HG02938 (cell line): ENCODE measurements at regions not wholly inside any gene's neighbourhood (a gene's known extent, or its start where the extent isn't known, plus 50 kb on each side); places are given as distances from the start of the nearest gene placed in this dataset.

ENCODE experiments used
- ATAC-seq: cut with Tn5 transposase; IDR thresholded peaks from one replicate; pipeline ENCODE4 v1.9.1; 2021; ENCODE audit warnings: mild to moderate bottlenecking, moderate library complexity; ENCODE audit not compliant: unreplicated experiment

DNA sequence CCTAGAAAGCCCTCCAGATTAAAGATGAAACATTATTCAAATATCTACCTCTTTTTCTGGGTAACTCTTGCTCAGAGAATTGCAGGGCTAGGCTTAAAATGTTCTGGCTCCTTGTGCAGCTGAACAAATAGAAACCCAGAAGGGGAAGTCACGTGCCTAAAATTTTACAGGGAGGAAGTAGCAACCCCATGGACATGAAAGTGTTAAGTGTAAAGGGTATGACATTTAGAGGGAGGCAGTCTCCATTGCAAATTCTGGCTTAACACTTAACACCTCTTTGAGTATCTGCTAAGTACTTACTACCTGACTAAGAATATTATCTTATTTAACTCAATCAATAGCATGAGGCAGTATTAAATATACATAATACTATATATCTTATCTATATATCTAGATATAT lies 376.1 kb upstream of the ERCC4 start:
- ATAC-seq = no peak

DNA sequence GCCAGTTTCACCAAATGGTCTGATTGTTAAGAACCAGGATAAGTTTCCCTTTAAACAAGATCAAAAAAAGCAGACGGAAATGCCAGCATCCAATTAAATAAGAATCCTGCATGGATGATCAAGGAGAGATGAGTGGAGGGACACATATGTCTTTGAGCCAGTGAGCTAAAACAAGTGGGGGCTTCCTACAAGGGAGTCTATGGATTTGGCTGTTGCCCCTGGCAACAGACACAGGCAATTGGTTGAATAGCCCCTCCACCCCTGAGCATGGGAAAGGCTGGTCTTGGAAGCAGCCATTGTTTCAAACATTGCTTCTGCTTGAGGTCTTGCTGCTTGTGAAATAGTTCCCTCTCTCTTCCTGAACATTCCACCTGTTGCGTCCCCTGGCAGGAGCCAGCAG lies 374.7 kb upstream of the ERCC4 start:
- ATAC-seq = no peak

DNA sequence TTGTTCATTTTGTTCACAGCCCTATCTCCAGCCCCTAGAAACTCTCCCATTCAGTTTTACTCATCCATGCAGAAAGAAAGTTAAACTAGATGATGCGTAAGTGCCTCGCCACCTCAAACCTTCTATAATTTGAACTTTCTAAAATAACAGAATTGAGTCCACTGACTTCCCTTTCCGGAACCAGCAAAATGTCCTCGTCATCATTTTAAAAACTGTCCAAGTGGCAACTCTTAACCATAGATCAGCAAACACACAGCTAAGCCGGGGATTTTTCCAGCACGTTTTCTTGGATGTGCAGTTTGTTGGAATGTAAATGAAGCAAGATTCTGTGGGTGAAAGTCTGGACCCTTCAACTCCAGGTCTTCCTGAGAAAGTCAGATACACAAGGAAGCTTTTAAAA lies 369.7 kb upstream of the ERCC4 start:
- ATAC-seq = no peak

DNA sequence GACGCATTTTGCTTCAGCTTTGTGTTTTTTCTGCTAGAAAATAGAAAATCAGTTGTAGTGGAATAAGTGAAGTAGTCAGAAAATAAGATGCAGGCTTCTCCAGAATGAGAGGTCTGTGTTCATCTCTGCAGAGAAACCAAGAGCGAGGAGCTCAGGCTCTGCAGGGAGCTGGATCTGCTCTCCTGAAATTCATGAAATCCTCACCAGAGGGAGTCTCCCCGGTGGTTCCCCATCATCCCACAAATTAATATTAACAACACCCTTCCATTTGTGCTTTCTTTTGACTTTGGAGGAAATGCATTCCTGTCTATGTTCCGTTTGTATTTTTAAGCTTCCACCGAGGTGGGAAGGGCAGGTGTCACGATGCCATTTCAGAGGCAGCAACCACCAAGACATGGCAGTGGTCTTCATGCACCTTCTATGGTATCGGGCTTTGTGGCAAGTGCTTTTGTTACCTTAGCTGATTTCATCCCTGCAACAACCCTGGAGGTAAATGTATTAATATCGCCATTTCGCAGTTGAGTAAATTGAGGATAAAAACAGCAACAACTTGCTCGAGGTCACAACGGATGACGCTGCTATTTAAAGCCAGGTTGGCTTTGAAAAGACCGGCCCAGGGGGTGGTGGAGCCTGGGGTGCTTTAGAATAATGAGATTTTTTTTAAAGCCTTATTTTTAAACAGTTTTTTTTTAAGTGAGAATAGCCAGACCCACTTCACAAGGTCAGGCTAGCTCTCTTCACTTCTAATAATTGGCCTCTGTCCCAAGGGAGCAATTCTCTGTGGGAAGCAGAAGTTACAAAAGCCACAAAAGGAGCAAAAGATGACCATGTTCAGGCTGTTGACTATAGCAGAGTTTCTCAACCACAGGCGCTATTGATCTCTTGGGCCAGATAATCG lies 367.6 kb upstream of the ERCC4 start:
- no peak for ATAC-seq

DNA sequence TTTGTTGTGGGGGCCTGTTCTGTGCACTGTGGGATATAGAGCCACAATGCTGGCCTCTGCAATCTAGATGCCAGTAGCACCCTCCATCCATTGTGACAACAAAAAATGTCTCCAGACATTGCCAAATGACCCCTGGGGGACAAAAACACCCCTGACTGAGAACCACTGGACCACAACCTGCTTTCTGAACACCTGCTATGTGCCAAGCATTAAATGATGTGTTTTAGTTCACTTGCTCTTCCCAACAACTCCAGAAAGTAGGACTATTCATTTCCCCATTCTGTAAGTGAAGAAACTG lies 367.0 kb upstream of the ERCC4 start:
- no peak for ATAC-seq

DNA sequence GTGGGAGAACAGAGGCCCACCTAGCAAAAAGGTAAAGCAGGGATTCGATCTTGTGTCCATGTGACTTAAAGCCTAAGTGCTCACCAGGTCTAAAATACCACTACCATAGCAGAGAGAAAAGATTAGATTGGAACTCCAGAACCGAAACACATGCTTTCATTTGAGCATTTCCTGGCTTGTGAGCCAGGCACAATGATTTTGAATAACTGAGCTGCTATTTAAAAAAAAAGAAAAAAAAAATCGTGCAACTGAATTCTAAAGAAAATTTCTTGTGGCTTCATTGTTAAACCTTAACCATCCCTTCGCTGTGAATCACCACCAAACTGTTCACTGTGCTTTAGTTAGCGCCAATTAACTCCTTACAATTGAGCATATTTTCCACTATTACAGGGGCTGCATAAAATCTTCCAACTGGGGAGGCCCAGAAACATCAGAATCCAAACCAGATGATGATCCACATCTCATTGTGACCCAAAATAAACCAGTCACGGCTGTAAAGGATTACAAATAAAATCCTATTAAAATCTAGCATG lies 366.4 kb upstream of the ERCC4 start:
- no peak for ATAC-seq

DNA sequence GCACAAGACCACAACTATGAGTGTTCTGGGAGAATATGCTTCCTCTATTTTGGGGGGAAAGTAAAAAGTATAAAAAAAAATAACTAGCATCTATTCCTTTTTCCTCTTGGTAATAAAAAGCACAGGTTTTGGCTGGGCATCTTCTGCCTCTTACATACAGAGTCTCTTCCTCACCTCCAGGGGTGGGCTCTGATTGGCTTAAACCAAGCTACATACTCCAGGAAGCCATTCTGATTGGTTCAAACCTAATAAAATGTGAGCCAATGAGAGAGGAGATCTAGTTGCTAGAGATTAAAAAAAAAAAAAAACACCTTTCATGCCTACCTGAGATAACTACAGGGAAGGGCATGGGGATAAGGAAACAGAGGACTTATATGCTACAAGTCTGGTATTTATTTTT lies 365.9 kb upstream of the ERCC4 start:
- no peak for ATAC-seq

DNA sequence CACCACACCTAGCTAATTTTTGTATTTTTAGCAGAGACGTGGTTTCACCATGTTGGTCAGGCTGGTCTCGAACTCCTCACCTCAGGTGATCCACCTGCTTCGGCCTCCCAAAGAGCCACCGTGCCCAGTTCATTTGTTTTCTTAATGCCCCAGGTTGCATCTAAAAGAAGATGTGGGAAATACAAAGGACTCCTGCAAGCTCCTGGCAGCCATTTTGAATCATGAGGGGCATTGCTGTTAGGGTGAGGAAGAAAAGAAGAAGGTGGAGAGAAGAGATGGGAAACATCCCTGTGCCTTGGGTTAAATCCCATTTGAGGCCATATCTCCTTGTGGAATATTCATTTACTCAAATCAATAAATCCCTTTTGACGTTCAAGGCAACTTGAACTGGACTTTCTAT lies 365.3 kb upstream of the ERCC4 start:
- ATAC-seq = no peak

DNA sequence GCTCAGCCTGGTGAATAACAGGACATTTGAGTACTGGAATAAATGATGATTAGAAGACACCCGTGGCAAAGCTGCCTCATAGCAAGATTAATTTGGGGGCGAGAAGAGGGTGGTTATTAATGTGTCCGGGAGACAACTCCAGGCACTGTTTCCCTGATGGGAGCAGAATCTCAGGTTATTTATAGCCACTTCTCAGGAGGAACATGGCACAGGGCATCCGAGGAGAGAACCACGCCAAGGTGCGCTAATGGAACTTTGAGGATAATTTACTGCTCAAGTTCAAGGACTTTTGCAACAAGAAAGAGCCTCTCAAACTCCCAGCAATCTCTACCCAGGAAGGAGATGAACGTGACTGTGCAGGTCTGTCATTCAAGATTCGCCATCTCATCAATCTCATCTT lies 362.5 kb upstream of the ERCC4 start:
- ATAC-seq = no peak

DNA sequence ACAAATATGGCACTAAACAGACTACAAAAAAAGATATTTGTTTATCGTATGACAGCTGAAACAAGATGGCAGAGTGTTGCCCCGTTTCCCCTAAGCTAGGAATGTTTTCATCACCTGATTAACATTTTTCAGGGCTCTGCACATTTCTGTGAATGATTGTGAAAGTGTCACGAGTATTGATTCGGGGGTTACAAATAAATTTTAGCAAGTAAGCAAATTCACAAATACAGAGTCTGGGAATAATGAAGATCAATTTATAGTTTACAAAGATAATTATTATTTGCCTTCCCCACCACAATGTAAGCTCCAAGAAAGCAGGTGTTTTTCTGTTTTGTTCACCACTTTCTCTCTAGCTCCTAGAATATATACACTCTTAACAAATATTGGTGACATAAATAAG lies 361.2 kb upstream of the ERCC4 start:
- no peak for ATAC-seq

DNA sequence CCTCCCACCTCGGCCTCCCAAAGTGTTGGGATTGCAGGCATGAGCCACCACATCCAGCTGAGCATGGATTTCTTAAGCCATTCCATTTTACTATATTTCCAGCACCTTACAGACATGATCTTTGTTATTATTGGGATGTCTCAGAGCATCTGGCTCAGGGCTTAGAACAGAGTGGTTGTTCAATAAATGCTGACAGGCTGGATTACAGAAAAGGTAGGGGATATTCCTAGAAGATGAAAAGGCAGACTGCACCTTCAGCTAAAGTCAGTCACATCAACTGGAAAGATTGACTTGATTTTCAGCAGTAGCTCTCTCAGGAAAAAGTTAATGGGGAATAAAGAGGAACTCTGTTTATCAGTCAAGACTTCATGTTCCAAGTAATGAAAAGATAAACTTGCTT lies 360.3 kb upstream of the ERCC4 start:
- ATAC-seq = no peak

DNA sequence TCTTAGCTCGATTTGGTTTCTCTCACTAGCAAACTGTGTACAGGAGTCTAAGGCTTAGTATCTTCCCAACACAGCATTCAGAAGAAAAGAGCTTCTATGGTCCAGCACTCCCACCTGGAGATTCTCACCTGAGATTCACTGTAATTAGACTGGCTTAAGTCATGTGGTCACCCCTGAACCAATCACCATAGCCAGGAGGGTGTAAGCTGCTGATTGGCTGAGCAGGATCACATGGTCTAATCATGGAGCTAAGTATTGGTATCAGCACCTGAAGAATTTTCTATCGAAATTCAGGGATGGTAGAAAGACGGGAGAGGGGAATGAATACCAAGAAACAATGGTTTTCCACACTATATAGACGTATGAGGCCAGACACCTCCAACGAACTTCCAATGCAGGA lies 359.8 kb upstream of the ERCC4 start:
- ATAC-seq = no peak

DNA sequence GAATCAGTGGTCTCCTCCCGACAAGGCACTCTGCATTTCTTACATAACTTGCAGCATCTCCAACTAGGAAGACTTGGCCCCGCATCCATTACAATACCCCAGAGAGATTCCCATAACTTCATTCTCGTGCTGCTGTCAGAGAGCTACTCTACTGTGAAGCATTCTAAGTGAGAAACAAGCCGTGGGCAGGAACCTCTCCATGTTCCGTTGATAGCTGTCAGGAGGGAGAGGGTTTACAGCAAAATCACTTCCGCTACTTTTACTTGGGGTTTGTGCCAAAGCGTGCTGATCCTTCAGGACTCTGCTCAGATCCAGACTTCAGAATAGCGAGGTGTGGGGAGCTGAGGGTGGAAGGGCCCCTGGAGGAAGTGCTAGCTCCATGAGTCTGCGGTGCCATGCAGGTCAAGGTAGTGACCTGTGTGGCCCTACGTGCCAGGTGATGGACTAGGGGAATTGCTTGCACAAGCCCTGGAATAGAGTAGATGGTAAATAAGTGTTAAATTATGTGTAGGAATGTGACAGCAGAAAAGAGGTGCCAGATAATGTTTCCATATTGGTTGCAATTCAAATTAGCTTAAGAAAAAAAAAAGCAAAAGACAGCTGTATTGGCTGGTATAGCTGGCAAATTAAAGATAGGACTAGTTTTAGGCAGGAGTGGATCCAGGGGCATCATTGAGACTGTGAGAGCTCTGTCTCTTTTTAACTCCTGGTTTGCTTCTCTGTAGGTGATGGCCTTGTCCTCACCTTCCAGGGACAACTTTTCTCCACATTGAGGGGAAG lies 358.5 kb upstream of the ERCC4 start:
- no peak for ATAC-seq

DNA sequence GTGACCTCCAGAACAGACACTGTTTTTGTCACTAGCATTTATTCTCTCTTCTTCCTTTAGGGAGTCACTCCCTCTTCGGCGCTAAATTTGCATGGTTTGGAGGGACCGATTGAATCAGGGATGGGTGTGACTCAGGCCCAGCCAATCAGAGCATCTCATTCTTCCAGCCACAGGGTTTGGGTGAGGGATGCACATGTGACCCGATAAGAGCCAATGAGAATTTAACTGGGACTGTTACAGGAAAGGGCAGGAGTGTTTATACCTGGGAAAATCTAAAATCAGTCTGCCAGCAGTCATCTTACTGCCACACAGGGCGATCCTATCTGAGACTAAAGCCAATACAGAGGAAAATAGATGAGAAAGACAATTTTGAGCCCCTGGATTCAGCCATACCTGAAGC lies 351.2 kb upstream of the ERCC4 start:
- no peak for ATAC-seq

DNA sequence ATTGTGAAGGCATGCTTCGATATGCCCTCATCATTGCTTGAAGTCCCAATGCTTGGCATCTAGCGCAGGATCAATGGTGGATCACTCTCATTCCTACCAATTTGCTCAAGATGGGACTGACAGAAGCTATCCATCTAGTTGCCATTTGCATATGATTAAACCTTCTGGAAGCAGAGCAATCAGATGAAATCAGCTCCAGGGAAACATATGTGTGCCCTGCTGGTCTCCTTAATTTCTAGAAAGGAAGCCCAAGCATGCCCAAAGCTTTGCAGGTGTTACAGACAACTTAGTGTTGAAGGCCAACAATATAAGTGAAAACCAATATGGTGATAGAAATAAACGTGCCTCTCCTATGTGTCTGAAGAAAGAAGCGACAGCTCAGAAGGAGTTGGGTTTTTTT lies 350.0 kb upstream of the ERCC4 start:
- ATAC-seq = no peak

DNA sequence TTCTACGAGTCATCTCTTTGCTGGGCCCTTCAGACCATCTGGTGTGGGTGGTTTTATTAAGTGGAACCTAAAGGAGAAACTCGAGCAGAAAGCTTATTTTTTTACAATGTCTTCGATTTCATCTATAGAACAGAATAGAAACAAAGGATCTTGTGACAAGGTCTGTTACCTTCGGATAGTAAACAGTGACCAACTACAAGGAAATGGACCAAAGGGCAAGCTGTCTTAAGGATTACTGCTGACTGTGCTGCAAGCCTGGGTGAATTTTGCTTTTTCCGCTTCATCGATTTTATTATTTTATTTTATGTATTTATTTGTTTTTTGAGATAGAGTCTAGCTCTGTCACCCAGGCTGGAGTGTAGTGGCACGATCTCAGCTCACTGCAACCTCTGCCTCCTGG lies 348.9 kb upstream of the ERCC4 start:
- no peak for ATAC-seq

DNA sequence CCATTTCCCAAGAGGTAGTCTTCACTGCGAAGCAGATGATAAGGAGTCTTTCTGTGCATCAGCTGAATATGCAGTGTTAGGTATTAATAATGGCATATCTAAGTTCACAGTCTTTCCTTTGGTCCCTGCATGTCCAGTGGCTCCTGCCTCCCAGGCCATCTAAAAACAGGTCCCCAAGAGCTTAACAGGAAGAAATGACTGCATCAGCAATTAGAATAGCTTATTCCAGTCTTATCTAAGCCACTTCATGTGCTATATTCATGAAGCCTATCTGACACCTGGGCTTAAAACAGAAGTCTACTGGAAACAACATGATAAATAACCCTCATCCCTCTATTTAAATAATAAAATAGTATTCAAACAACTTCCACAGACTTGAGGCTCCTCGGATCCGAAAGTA lies 346.1 kb upstream of the ERCC4 start:
- no peak for ATAC-seq

DNA sequence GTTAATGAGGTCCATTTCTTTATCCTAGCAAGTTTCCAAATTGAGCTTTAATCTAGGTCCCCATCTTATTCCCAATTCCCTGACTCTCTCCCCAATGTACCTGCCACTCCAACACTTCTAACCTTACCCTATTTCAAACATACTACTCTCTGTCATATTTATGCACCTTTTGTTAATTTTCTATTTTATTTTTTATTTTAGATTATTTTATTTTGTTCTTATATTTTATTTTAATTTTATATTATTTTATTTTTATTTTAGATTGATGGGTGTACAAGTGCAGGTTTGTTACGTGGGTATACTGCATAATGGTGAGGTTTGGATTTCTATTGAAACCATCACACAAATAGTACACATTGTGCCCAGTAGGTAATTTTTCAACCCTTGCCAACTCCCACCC lies 333.9 kb upstream of the ERCC4 start:
- ATAC-seq = no peak

DNA sequence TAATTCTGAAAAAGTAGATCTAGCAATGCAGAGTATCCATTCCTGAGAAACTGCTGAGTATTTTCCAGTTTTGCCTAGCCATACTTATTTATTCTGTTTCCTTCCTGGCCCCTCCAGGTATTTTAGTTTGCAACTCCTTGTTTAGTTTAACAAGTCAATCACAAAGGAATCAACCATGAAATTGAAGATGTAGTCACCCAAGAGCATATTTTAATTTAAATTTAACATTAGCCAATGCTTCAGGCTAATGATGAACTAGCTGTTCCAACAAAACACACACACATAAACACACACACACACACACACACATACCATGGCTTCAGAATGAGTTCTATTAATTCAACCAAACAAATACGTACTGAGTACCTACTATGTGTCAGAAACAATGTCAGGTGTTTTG lies 332.8 kb upstream of the ERCC4 start:
- ATAC-seq = no peak

DNA sequence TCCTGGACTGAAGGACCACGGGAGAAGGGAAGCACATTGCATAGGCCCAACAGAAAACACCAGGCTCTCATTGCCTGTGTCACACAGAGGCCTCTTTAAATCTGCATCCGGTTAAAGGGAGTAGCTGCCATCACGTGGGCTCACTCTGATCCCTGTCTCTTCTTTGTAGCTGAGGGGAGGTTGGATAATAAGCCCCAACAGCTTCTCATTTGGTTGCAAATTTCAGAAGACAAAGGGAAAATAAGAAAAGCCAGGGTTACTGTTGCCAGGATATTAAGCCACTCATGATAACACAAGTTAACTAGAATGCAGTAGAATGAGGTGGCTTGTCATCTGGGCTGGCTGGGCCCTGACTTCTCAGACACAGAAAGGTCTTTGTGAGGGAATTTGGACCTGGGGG lies 325.1 kb upstream of the ERCC4 start:
- ATAC-seq = no peak

DNA sequence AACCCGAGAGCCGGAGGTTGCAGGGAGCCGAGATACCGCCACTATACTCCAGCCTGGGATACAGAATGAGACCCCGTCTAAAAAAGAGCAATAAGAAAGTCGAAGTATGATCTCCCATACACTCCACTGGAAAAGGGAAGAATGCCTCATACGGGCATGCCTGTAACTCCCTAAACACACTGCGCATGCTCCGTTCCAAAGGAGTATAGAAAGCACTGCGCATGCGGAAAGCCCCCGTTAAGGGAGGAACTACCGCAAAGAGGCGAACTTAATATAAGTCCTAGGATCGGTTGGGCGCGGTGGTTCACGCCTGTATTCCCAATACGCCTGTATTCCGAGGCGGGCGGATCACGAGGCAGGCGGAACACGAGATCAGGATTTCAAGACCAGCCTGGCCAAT lies 313.1 kb upstream of the ERCC4 start:
- ATAC-seq = no peak

DNA sequence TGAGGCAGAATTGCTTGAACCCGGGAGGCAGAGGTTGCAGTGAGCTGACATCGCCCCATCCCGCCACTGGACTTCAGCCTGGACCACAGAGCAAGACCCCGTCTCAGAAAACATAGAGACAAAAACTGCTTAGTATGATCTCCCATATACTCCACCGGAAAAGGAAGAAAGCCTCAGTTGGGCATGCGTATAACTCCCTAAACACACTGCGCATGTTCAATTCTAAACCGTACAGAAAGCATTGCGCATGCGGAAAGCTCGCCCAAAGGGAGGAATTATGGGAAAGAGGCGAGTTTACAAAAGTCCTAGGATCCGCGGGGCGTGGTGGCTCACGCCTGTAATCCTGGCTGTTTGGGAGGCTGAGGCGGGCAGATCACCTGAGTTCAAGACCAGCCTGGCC lies 312.7 kb upstream of the ERCC4 start:
- no peak for ATAC-seq
